HL-60/S4 (cell line): ENCODE measurements at regions not wholly inside any gene's neighbourhood (a gene's known extent, or its start where the extent isn't known, plus 50 kb on each side); places are given as distances from the start of the nearest gene placed in this dataset.
"Not testable (repeated sequence)": the region's sequence is repeated elsewhere in the genome, so short reads cannot be mapped to it uniquely, and the experiment has no call there.

Experiments
- in situ Hi-C: fragments of 300-500 bp; cut with MboI; formaldehyde crosslinking; loops from 2 replicates; pipeline ENCODE4 v1.14.3; 2022; ENCODE audit warnings: low sequenced_read_pairs

DNA sequence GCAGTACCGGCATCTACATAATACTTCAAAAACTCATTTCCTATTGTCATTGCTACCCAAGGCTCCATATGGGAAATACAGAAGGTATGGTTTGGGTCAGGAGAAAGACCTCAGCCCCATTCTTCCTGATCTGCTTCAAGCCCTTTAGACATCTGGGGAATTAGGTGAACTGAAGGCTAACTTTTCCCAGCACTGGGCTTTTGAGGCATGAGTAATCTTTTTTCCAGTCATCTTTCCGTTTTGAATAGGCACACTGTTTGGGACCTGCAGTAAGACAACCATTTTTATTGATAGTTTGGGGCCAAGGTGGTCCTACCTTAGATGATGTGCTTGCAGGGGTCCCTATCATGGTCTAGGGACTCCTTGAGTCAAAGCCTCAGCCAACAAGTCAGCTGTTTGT lies 198.4 kb downstream of the HAO1 start:
- in situ Hi-C loops = no loop called here

DNA sequence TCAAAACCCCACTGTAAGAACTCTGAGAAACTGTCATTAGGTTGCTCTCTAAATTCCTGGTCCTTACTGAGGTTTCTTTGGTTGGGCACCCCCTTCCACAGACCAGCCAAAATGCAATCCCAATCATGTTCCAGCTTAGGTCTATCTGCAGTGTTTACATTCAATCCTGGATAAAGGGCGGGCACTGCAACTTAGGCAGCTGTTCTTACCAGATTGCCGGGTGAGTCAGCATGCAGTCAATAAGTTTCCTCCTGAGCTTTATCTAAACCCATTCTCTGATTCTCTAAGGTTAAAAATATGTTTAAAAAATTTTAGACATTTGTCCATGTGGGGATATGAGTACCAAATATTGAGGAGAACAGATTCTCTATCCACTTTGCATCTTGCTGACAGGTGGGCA lies 197.8 kb downstream of the HAO1 start:
- in situ Hi-C loops = no loop called here

DNA sequence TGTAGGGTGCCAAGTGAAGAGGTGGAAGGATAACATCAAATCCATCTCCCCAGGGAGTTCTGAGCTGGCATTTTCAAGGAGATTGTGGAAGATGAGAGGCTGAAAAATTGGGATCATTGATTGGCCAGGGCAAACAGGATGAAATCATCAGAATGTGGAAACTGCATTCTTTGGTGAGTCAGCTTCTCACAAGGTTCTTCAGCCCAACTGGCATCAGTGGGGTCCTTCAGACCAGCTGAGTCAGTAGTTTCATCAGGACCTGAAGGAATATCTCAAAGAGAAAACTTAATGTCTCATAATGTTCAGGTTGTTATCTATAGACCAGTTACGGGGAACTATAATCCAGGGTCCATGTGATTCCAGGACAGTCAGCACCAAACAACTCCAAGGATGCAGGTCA lies 195.8 kb downstream of the HAO1 start:
- in situ Hi-C loops = no loop called here

DNA sequence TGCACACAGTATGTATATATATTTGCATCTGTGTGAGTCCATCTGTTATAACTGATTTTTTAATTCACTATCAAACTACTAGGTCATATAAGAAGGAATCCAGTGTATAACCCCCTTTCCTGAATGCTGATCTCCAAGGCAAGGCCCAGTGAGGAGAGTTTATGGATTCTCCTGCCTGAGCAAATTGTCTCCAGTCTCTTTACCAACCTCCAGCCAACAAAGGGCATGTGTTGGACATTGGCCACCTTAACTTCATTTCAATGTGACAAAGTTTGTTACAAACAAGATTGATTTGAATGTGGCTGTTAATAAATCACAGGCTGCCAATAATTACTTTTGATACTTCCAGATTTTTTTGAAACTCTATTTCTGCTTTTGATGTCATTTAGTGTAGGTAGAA lies 191.6 kb downstream of the HAO1 start:
- in situ Hi-C loops = no loop called here

DNA sequence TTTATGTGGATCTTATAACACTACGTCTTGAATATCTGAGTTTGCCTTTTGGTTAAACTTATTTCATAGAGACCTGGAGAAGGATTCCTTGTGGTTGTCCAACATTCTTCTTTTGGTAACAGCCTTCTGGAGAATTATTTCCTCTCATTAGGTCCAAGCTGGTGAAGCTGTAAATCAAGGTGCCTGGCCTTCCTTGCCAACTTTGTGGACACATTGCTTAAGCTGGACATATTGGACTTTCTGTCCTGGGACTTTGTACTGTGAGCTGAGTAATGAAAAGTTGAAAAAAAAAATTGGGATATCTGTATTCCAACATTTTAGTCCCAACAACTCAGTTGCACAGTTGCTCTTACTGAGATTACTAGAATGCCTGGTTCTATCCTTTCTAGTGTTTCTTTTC lies 186.2 kb downstream of the HAO1 start:
- in situ Hi-C loops = no loop called here

DNA sequence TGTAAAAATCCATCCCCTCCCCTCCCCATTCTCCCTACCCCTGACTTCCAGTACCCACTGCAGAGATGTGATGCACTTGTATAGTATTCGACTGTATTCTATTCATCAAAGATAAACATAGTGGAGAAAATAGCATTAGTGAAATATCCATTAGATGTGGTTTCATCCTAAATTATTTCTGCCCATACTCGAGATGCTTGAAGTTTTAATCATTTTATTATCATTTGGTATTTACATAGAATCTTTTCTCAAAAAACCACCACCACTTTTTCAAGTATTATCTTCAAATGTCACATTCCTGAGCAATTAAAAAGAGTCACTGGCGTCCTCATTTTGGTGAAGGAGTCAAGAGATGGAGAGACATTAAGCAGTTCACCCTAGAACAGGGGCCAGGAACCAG lies 181.9 kb downstream of the HAO1 start:
- in situ Hi-C loops = no loop called here

DNA sequence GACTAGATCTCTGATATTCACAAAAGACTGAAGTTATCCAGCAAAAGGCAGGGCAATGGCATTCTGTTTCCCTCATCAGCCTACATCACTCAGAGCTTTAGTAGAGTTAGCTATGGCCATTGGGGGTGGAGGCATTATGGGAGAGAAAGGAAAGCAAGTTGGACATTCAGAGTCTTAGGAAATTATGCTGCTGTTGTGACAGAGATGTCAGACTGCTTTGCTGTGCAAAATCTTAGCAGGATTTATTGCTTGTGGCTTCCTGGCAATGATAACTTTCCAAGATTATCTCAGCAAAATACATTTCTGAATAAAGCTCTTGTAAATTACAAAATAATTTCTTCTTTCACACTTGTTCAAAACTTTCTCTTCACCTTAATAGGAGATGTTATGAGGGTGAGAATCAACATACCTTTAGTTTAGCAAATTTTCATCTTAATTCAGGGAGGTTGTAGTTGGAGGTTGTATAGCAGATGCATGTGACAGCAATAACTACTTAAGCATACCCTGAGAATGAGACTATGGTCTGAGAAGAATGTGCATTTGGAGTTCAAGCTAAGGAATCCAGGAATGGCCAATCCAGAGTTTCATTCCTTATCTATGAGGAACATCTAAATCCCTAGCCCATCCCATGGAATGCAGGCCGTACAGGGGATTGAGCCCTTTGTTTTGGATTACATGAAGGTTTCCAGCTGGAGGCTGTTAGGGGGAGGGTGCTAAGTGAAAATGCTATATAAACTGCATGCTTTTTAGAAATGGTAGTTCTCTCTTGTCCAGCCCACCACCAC lies 179.8 kb downstream of the HAO1 start:
- in situ Hi-C loops = no loop called here

DNA sequence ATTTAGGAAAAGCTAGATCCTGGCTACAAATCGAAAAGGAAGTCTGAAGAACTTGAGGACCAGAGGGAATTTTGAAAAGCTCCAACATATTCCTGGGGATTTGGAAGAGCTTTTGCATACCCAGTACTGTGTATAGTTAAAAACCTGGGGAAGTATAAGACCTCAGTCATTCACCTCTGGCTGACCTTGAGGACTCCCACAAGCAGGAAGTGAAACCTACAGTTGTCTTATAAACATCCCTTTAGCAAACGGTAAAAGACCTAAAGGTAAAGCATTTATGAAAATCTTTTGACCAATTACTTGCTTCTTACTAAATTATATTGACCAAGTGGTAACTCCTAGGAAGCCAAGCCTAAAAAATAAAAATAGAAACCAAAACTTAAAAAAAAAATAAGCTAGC lies 175.0 kb downstream of the HAO1 start:
- in situ Hi-C loops = no loop called here

DNA sequence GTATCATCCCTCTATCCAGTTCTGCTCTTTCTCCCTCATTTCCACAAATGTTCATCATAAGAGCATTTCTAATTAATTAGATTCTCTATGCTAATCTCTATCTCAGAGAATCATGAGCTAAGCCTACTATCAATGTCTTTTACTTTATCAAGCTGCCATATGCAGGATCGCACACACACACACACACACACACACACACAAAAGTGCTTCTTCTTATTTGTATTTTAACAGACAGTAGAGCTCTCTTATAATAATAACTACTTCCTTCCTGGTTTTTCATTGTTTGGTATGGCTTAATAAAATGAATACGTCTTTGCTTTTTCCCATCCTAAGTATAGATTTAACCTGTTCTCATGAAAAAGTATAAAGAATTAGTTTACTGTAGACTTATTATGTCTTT lies 170.2 kb downstream of the HAO1 start:
- in situ Hi-C loops = no loop called here

DNA sequence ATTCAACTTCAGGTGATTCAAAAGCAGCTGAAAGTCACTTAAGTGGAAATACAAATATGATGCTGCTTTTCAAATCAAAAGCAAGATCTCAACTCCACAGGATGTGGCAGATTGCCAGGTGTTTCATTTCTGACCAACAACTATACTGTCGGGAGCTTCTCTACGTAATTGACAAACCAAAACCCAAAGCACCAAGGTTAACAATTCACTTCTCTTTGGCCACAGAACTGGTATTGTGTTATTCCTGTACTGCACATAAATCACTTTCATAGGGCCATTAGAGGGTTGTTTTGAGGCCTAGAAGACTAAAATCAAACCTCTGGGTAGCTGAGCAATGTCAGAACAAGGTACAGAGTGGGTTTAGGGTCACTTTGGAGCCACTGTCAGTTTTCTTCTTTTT lies 169.7 kb downstream of the HAO1 start:
- in situ Hi-C loops = no loop called here

DNA sequence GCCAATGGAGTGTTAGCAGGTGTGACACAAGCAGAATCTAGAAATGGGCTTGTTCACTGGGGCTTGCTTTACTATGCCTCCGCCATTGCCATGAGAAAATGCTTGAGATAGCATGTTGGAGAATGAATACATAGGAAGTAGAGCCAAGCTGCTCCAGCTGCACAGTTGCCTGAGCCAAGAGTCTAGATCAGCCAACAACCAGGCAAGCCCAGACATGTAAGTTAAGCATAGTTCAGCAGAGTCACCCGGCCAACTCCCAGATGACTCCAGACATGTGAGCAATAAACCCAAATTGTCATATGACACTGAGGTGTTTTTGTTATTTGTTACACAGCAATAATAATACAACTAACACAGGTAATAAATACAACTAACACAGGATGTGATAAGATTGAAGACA lies 167.9 kb downstream of the HAO1 start:
- in situ Hi-C loops = no loop called here

DNA sequence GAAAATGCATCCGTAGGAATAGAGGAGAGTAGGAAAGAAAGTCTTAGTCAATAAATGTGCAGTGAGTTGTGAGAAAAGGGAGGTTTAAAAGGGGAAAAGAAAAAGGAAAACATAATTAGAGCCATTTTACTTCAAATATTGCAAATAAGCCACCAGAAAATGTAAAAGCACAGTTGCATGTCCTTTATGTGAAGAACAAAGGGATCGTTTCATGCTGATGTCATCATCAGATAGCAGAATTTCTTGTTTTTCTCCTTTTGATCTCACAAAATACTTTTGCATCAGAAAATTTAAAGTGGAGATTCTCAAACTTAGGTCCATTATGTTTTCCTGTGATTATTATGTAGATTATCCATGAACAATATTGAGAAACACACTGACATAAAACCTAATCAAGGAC lies 166.7 kb downstream of the HAO1 start:
- in situ Hi-C loops = no loop called here

DNA sequence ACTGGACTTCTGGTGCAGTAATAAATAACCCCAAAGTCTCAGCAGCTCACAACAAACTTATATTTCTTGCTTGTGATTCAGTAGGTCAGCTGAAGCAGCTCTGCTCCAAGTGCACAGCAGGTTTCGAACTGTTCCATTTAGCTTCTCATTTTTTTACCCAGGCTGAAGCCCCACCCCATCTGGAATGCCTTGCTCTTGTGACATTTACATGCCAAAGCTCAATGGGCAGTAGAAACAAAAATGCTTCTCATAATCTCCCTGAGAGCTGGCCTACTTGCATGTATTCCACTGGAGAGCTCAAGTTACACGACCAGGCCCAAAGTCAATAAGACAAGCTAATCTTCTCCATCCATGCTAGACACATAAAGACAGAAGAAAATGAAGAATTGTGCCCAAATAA lies 165.2 kb downstream of the HAO1 start:
- in situ Hi-C loops = no loop called here

DNA sequence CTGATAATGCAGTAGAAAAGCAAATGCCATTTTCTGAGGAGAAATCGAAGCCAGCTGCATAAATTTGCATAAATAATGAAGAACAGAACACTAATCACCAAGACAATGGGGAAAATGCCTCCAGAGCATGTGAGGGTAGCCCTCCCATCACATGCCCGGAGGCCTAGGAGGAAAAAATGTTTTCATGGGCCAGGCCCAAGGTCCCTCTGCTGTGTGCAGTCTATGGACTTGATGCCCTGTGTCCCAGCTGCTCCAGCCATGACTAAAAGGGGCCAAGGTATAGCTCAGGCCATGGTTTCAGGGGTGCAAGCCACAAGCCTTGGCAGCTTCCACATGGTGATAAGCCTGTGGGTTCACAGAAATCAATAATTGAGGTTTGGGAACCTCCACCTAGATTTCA lies 164.1 kb downstream of the HAO1 start:
- in situ Hi-C loops = no loop called here

DNA sequence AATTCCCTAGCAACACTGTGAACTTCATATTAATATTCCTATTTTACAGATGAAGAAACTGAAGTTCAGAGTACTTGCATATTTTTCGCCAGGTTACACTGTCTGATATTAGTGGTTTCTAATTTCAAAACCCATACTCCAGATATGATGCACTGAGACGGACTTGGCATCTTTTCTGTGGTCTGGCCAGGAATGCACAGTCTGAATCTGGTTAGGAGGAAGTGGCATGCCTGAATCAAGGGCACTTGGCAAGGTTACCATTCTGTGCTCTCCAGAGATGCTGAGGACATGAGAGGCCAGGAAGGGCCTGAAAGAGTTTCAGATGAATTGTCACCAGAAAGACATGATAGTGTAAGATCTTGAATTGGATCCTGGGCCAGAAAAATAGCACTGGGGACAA lies 150.1 kb downstream of the HAO1 start:
- in situ Hi-C loops = no loop called here

DNA sequence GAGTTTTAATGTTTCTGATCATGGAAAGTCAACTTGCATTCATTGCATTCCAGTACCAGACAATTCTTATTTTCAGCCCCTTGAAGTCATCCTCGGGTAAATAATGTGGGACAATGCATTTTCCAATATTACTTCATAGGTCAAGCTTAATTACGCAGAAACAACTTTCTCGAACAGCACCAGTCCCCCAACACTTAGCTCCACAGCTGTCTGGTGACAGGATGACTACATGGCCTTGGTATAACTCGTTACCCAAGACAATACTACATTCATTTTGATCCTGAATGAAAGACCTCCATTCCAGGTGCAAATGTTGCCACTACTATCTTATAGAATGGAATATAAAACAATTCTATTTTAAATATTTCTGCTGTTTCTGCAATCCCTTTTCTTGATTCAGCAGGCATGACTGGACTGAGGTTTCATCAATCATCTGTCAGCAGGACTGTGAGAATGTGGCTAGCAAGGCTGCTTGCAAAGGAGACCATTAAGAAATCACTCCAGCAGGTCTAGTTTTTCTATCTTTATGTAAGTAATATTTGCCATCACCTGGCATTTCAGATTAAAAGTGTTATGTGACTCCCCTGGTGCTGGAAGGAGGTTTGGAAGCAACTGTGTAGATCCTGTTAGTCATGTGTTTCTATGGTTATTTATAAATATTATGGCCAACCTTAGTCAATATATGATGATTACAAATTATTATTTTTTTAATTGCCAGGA lies 147.9 kb downstream of the HAO1 start:
- in situ Hi-C loops = no loop called here

DNA sequence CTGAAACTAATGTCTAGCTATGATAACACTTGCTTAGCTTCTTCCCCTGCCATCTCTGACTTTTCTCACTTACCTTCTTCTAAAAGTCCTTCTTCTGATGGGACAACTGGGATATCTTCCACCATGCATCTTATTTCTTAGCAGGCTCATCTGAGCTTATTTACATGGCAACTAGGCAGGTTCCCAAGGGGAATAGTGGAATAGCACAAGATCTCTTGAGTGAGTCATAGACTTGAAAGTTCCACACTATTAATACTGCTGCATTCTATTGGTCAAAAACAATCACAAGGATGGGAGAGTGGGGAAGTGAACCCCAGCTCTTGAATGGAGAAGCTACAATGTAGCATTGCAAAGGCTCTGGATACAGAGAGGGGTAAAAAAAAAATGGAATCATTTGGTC lies 142.1 kb downstream of the HAO1 start:
- in situ Hi-C loops = no loop called here

DNA sequence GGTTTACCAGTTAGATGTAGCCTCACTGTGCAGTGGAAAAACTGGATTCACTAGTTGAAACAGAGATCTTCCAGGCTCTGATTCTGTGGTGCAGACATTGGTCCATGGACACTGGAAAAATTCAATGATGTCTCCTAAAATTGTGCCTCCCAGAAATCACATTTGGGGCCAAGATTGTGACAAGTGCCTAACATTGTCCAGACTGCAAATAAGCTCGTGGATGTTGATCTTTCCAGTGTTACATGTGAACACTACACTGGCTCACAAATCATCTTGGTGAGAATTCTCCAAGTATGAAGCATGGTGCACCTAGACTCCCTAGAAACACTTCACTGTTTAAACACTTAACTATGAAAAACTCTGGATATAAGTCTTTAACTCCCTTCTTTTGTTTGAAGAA lies 140.4 kb downstream of the HAO1 start:
- in situ Hi-C loops = no loop called here

DNA sequence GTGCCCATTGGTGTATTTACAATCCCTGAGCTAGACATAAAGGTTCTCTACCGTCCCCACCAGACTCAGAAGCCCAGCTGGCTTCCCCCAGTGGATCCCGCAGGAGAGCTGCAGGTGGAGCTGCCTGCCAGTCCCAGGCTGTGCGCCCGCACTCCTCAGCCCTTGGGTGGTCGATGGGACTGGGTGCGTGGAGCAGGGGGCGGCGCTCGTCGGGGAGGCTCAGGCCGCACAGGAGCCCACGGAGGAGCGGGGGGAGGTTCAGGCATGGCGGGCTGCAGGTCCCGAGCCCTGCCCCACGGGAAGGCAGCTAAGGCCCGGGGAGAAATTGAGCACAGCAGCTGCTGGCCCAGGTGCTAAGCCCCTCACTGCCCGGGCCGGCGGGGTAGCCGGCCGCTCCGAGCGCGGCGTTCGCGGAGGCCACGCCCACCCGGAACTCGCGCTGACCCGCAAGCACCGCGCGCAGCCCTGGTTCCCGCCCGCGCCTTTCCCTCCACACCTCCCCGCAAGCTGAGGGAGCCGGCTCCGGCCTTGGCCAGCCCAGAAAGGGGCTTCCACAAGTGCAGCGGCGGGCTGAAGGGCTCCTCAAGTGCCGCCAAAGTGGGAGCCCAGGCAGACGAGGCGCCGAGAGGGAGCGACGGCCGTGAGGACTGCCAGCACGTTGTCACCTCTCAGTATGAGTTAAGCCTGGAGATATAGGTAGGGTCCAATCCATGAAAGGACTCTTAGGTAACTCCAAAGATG lies 136.7 kb downstream of the HAO1 start:
- in situ Hi-C loops = not testable (repeated sequence)

DNA sequence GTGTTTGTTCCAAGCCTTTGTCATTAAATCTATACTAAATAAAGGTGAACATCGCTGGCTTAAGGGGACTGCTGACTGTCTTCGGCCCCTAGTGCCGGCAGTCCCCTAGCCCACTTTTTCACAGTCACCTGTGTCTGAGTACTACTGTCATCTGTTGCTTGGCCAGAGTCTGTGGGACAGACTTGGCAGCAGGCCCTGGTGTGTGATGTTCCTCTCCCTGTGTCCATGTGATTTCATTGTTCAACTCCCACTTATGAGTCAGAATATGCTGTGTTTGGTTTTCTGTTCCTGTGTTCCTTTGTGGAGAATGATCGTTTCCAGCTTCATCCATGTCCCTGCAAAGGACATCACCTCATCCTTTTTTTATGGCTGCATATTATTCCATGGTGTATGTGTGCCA lies 133.4 kb downstream of the HAO1 start:
- in situ Hi-C loops = no loop called here

DNA sequence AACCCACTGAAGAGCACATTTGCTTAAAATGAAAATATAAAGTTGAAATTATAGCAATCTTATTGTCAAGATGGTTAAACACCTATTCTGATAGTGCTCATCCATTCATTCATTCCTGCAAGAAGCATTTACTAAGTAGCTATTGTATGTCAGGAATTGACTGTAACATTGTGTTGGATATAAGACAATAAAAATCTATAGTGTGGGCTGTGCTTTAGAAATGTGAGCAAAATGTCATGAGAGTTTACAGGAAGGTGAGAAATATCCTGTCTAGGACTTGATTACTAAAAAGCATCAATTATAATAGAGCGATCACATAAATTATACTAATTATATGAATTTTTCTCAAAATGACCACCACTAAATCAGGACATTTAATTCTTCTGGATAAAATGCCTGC lies 123.0 kb downstream of the HAO1 start:
- in situ Hi-C loops = no loop called here

DNA sequence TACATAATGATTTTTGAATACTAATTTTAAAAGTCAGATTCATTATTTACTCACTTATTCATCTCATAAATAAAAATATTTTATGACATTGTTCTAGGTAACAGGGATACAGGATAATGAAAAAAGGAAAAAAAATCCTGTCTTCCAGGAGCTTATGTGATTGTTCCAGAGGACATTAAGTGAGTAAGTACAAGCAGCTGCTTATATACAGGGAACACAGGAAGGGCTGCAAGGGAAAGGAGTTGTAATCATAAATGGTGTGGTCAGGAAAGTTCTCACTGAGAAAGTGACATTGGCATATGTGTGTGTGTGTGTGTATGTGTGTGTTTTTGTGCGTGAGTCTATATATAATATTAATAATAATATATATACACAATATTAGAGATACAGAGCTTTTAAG lies 121.8 kb downstream of the HAO1 start:
- in situ Hi-C loops = no loop called here
